ENCODE measurements at regions not wholly inside any gene's neighbourhood (a gene's known extent, or its start where the extent isn't known, plus 50 kb on each side); places are given as distances from the start of the nearest gene placed in this dataset.

- Histone ChIP-seq H3K4me3 (replicated peaks in 1 of 3; ENCODE audit: insufficient read depth in 1 of 3, low read depth in 1 of 3, low read length in 3 of 3) (no peak overlapping the region), H4K20me1 (replicated peaks; ENCODE audit: control insufficient read depth, extremely low read depth, insufficient read depth, low read length) (no peaks in the 10 kb centered on the region), H3K27ac (ENCODE audit: insufficient read depth, low read depth, low read length) (no peak overlapping the region), H3K4me2 (ENCODE audit: insufficient read depth, low read length) (no peak overlapping the region), H3K79me2 (ENCODE audit: control insufficient read depth, insufficient read depth, low read length) (no peaks in the 10 kb centered on the region), H3K36me3 (ENCODE audit: control insufficient read depth in 2 of 2, extremely low read depth in 1 of 2, insufficient read depth in 2 of 2, low read length in 2 of 2) (no peaks in the 10 kb centered on the region), H3K9me1 (replicated peaks; ENCODE audit: control insufficient read depth, extremely low read depth, insufficient read depth, low read length) (no peaks in the 10 kb centered on the region), H3K9me3 (replicated peaks; ENCODE audit: control insufficient read depth, insufficient read depth, low read length) (no peaks in the 10 kb centered on the region), H3K27me3 (ENCODE audit: control insufficient read depth in 2 of 2, insufficient read depth in 2 of 2, low read length in 2 of 2) (no peaks in the 10 kb centered on the region), H3K9ac (replicated peaks; ENCODE audit: extremely low read depth, insufficient read depth, low read length) (no peak overlapping the region), H3K4me1 (ENCODE audit: control insufficient read depth, extremely low read depth, insufficient read depth, low read length) (no peaks in the 10 kb centered on the region), H2AFZ (ENCODE audit: low read depth, low read length) (no peak overlapping the region)
- DNase-seq (ENCODE audit: low read depth, low spot score) (no peak), FAIRE-seq (no peak)
- BruUV-seq (replicated peaks), result no TSS peak
- ChIA-PET CTCF (interaction anchor here (0.6 kb wide), 1 partner anchor 942 kb away, joined by 3 read pairs; no protein-coding TSS in a partner anchor), POLR2A (no interaction called here)
- dilution Hi-C loops (cut with MboI; ENCODE audit: extremely low pct_ligation_motif_present, low sequenced_read_pairs), result no loop called here
- TF ChIP-seq CTCF (IDR thresholded peaks at IDR 0.05; ENCODE audit: extremely low read depth in 1 of 2, insufficient read depth in 1 of 2, low read depth in 1 of 2, low read length in 2 of 2), result no peak
- intact Hi-C loops (cut with micrococcal nuclease), result no loop called here
Observed at GRCh38 chr1:195153107-195153506, 1455.1 kb downstream of the KCNT2 start.

GRCh38 chr1:195150768-195151167 lies 1457.5 kb downstream of the KCNT2 start:
- no peak for FAIRE-seq
- Histone ChIP-seq H3K27me3 (ENCODE audit: control insufficient read depth in 2 of 2, insufficient read depth in 2 of 2, low read length in 2 of 2) (no peaks in the 10 kb centered on the region), H4K20me1 (replicated peaks; ENCODE audit: control insufficient read depth, extremely low read depth, insufficient read depth, low read length) (no peaks in the 10 kb centered on the region), H3K79me2 (ENCODE audit: control insufficient read depth, insufficient read depth, low read length) (no peaks in the 10 kb centered on the region), H2AFZ (ENCODE audit: low read depth, low read length) (no peak overlapping the region), H3K4me3 (replicated peaks in 1 of 3; ENCODE audit: insufficient read depth in 1 of 3, low read depth in 1 of 3, low read length in 3 of 3) (no peak overlapping the region), H3K36me3 (ENCODE audit: control insufficient read depth in 2 of 2, extremely low read depth in 1 of 2, insufficient read depth in 2 of 2, low read length in 2 of 2) (no peaks in the 10 kb centered on the region), H3K9me1 (replicated peaks; ENCODE audit: control insufficient read depth, extremely low read depth, insufficient read depth, low read length) (no peaks in the 10 kb centered on the region), H3K9me3 (replicated peaks; ENCODE audit: control insufficient read depth, insufficient read depth, low read length) (no peaks in the 10 kb centered on the region), H3K27ac (ENCODE audit: insufficient read depth, low read depth, low read length) (no peak overlapping the region), H3K9ac (replicated peaks; ENCODE audit: extremely low read depth, insufficient read depth, low read length) (no peak overlapping the region), H3K4me1 (ENCODE audit: control insufficient read depth, extremely low read depth, insufficient read depth, low read length) (no peaks in the 10 kb centered on the region), H3K4me2 (ENCODE audit: insufficient read depth, low read length) (no peak overlapping the region)
- intact Hi-C loops (cut with micrococcal nuclease) (no loop called here), dilution Hi-C loops (cut with MboI; ENCODE audit: extremely low pct_ligation_motif_present, low sequenced_read_pairs) (no loop called here)
- ChIA-PET POLR2A (no interaction called here), CTCF (interaction anchor here (1.2 to 1.6 kb wide), 2 partner anchors 10 to 22 kb away, joined by 4 read pairs; no protein-coding TSS in a partner anchor)
- TF ChIP-seq JUN (IDR thresholded peaks at IDR 0.05; ENCODE audit: borderline replicate concordance, insufficient read depth, insufficient read length, low read depth), result no peak
- no TSS peak for BruUV-seq (replicated peaks)
- no peak for DNase-seq (ENCODE audit: low read depth, low spot score)
